Left renal cortex interstitium (tissue), 4 donors: ENCODE measurements at regions not wholly inside any gene's neighbourhood (a gene's known extent, or its start where the extent isn't known, plus 50 kb on each side); places are given as distances from the start of the nearest gene placed in this dataset.

Experiments
- DNase-seq, 4 donors: peaks; one replicate each; pipeline ENCODE4 v3.0.0-alpha.2; 2013; ENCODE audit warnings: low read depth in 4 of 4, low spot score in 2 of 4, missing footprints in 1 of 4

DNA sequence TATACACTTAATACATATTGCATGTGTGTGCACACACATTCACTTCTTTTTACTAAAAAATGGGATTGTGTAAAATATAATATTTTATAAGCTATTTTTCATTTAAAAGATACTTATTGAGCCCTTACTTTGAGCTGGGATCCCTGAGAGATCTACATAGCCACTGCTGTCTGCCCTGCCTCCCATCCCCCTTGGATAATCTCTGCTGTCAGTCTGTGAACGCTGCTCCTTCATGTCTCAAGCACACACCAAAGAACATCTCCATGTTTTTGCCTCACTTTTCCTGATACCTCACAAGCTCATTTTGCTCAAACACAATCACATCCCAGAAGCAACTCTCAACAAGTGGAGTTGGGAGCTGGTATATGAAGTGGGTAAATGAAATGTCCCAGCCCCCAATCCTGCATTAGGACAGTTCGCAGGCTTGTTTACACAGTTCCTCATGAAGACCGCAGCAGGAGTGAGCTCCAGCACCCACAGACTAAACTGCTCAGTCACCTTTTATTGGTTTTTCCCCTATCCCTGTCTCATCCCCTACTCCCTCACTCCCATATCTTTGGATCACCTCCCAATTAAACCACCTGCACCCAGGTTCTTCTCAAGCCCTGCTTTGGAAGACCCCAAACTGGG, 108.3 kb upstream of the FRY start:
- DNase-seq, result no peak

GRCh38 chr13:31925079-31925478, 106.5 kb upstream of the FRY start:
- DNase-seq, result no peak

GRCh38 chr13:31927219-31927653, 104.3 kb upstream of the FRY start:
- DNase-seq, result no peak

DNA sequence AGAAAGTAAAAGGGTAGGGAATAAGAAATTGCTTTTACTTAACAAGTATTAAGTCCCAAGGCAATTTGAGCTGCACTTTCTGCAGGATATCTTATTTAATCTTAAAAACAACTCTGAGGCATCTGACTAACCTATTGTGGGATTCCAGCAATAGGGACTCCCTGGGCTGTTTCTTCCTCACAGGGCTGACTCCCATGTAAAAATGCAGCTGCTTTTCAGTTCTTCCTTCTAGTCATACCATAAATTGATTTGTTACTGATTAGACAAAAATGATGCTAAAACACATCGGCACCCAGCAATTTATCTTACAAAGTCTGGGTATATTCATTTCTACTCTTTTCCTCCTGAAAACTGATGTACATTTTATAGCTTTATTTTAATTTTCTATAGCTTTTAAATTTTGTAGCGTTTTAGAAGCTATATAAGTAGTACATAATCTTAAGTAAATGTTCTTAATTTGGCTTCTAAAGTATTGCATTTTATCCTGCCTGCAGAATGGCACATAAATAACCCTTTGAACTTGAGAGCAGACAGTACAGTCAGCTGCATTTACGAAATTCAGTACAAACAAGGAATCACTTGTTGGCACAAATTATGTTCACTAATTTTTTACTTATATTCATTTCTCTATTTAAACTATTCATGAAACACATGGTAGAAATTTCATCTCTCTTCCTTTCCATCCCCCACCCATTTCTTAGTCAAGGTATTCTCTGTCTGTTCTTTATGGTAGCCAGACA, 102.4 kb upstream of the FRY start:
- no peak for DNase-seq

DNA sequence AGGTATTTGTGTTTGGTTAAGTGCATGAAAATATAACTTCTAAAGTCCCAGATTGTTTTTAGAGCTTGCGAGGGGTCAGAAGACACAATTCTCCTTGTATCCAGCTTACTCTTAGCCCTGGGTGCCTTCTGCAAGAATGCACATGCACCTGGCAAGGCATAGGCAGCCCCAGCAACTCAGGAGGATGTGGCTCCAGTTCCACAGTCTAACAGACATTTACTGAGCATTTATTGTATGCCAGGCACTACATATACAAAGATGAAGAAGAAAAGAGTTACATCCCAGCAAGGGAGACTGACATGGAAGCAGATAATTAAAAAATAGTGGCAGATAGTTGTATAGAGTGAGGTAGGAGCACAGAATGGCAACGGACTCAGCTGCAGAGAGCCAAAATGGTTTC, 101.1 kb upstream of the FRY start:
- DNase-seq, result no peak

- no peak for DNase-seq
Measured at GRCh38 chr13:31930901-31931522, 100.6 kb upstream of the FRY start.

GRCh38 chr13:31937436-31937835, 94.1 kb upstream of the FRY start:
- DNase-seq, result no peak

DNA sequence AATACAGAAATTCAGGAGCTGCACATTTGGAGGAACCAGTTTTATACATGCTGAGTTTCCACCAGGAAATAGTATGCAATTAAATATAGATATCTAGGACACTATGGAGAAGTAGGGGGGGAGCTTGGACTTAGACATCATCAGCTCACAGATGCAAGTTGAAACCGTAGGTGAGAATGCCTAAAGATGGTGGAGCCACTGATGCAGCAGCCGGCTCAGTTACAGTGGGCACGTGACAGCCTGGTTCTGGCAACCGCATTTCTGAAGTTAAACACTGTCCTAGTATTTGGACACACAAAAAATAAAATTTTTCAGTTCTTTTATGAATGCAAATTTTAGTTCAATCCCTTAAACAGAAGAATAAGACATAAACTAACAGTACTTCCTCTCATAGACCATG, 91.5 kb upstream of the FRY start:
- no peak for DNase-seq

DNA sequence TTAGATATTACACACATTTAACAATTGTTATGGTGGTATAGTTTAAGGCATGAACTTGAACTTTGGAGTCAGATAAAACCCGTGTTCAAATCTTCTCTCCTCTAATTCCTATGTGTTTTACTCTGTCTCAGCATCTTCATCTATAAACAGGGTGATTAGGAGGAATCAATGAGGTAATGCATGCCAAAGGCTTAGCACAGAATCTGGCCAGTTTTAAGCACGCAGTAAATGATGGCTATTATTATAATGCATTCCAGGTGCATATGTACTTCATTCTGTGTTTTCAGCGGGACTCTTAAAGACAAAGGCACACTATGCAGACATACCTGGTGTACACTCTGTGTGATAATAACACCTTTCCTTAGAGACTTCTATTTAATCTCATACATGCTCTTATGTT, 88.0 kb upstream of the FRY start:
- DNase-seq, result no peak

DNA sequence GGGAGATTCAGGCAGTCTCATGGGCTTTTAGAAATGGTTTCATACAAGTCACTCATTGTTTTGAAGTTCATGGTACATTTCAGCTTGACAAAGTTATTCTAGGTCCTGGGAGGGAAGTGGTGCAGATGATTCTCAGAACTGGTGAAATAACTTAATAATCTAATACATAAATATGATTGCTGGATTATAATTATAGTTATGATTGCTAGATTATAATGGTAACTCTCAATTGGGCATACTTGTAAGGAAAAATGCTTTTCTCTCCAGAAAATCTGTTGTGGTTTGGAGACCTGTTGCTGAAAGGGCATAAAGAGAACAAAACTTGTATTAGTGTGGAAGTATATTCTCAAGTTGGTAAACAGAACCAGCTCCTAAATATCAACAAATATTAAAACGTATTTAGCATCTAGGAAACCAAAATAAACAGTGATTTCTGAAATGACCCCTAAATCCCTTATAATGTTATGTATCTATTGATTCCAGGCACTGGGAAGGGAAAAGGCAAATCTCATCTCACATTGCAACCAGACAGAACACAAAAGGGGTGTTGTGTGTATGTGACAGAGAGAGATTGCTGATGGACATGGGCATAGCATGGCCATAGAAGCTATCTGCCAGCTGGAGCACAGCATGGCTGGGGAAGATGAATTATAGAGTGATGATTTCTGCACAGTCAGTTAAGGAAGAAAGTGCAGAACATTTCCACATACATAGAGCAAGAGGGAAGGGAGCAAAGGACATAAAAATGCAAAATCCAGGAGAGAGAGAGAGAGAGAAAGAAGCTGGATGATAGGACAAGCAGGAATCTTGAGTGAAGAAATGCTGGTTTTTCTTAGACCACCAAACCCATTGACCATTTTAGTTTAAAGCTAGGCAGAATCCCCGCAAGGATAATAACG, 87.1 kb upstream of the FRY start:
- no peak for DNase-seq

GRCh38 chr13:31945202-31945961, 86.2 kb upstream of the FRY start:
- DNase-seq, result no peak

DNA sequence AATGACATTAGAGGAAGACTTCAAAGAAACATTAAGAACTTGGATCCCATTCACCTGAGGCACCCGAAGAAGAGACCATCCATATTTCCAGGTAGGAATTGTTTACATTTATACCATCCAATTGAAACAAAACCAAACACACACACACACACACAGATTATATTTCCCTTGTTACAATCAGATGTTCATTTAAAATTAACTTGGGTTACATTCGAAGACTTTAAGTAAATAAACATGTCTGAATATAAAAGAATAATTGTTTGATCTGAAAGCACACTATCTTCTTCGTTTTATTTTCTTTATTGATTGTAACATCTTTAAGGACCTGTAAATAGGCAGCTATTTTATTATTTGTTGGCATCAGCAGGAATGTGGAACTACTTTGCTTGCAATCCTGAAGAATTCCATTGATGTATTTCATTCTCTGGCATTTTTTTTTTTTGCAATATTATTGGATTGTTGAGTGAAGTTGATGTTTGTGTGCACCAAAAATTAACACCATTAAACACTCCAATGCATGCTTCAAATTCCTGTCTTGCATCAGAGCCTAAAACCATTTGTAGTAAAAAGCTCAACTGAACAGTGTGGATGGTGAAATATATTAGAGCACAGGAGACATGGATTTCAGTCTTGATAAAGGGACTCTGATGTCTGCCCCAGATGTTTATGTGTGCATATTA, 85.3 kb upstream of the FRY start:
- no peak for DNase-seq

DNA sequence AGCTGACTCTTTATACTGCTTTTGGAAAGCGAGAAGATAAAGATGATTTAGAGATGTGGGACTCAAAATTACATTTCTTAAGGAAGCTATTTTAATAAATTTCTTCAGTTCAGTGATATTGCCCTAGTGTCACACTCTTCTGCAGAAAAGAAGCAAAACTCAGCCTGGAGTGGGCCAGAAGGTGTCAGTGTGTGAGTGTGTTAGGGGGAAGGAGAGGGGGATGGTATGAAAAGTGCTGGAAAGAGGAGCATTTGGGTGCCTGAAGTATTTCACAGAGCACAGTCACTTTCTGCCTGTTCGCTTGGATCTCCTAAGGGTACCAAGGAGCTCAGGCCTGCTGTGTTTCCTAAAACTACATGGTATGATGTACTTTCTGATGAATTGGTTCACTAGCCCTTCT, 84.5 kb upstream of the FRY start:
- no peak for DNase-seq

DNA sequence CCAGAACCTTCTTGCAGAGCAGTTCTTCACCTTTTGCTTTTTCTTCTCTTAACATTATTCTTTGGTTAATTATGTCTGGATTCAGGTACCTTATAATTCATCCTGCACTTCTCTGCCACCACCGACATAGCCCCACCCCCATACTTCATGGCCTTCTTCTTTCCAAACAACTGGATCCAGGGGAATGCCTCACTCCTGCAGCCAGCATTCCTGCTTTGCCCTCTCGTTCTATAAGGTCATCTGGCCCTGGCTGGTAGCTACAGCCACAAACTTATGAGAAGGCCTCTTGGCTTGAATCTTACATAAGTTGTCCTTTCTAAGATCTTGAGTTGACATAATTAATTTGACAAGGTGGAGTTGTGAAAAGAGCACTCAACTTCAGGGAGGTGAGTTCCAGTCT, 84.1 kb upstream of the FRY start:
- no peak for DNase-seq

- no peak for DNase-seq
Measured at GRCh38 chr13:31949486-31949885, 82.1 kb upstream of the FRY start.

GRCh38 chr13:31950111-31950815, 81.3 kb upstream of the FRY start:
- no peak for DNase-seq

DNA sequence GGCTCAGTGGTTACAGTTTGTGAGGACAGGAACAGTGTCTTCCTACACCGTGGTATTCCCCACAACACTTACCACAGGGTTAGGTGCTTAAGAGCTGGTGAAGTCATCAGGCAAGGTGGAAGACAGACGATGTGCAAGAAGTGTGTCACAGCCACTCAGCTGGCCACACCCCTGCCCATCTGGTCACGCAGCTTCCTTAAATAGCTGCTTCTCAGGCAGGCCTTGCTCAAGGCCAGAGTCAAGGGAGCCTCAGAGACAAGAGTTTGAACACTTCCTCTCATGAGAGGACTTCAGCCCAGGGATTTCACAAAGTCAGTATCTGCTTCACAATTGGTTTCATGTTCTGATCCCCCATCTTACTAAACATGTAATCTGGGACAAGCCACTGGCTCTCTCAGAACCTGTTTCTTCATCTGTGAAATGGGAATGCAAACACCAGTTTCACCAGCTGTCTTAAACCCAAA, 80.3 kb upstream of the FRY start:
- no peak for DNase-seq

GRCh38 chr13:31952641-31953380, 78.8 kb upstream of the FRY start:
- DNase-seq, result no peak
